SH-SY5Y (cell line): ENCODE measurements at regions not wholly inside any gene's neighbourhood (a gene's known extent, or its start where the extent isn't known, plus 50 kb on each side); places are given as distances from the start of the nearest gene placed in this dataset.

Source experiments
- GATA2 ChIP-seq: IDR thresholded peaks from 2 replicates; pipeline ENCODE4 v1.6.1; 2011; ENCODE audit warnings: mild to moderate bottlenecking, low read depth, low read length
- GATA3 ChIP-seq: IDR thresholded peaks from 2 replicates; pipeline ENCODE4 v1.6.1; 2011; ENCODE audit warnings: low read depth, mild to moderate bottlenecking, low read length, moderate library complexity

- TF ChIP-seq GATA3 (no peak), GATA2 (no peak)
Observed at GRCh38 chr2:2561346-2562095, 230.4 kb upstream of the MYT1L start.
